ENCODE measurements at regions not wholly inside any gene's neighbourhood (a gene's known extent, or its start where the extent isn't known, plus 50 kb on each side); places are given as distances from the start of the nearest gene placed in this dataset.
"Not testable (repeated sequence)": the region's sequence is repeated elsewhere in the genome, so short reads cannot be mapped to it uniquely, and the experiment has no call there.

- no peak for DNase-seq
Observed at GRCh38 chr2:175350105-175350504, 168.6 kb upstream of the ATP5MC3 start.

GRCh38 chr2:175342085-175342484 lies 160.6 kb upstream of the ATP5MC3 start:
- no peak for DNase-seq

GRCh38 chr2:175330195-175330594 lies 148.7 kb upstream of the ATP5MC3 start:
- DNase-seq, result no peak

- DNase-seq, result no peak
Observed at GRCh38 chr2:175326801-175327200, 145.3 kb upstream of the ATP5MC3 start.

- not testable (repeated sequence) for DNase-seq
Observed at GRCh38 chr2:175326164-175326563, 144.7 kb upstream of the ATP5MC3 start.

GRCh38 chr2:175323162-175323561 lies 141.7 kb upstream of the ATP5MC3 start:
- no peak for DNase-seq

- DNase-seq, result no peak
Observed at GRCh38 chr2:175318542-175318941, 137.0 kb upstream of the ATP5MC3 start.

GRCh38 chr2:175317751-175318150 lies 136.2 kb upstream of the ATP5MC3 start:
- no peak for DNase-seq

- no peak for DNase-seq
Observed at GRCh38 chr2:175312137-175312536, 130.6 kb upstream of the ATP5MC3 start.

- DNase-seq, result no peak
Observed at GRCh38 chr2:175310813-175311504, 129.4 kb upstream of the ATP5MC3 start.

- no peak for DNase-seq
Observed at GRCh38 chr2:175309799-175310198, 128.3 kb upstream of the ATP5MC3 start.

GRCh38 chr2:175308005-175308404 lies 126.5 kb upstream of the ATP5MC3 start:
- DNase-seq, result no peak

GRCh38 chr2:175304541-175304940 lies 123.0 kb upstream of the ATP5MC3 start:
- no peak for DNase-seq

- no peak for DNase-seq
Observed at GRCh38 chr2:175293776-175294175, 112.3 kb upstream of the ATP5MC3 start.

GRCh38 chr2:175293195-175293594 lies 111.7 kb upstream of the ATP5MC3 start:
- DNase-seq, result no peak

- DNase-seq, result no peak
Observed at GRCh38 chr2:175282886-175283285, 101.4 kb upstream of the ATP5MC3 start.

- DNase-seq, result peak; percentile 6
Observed at GRCh38 chr2:175282300-175282699, 100.8 kb upstream of the ATP5MC3 start.

GRCh38 chr2:175277772-175278171 lies 96.3 kb upstream of the ATP5MC3 start:
- DNase-seq, result no peak

- no peak for DNase-seq
Observed at GRCh38 chr2:175275539-175275938, 94.0 kb upstream of the ATP5MC3 start.

GRCh38 chr2:175259164-175259563 lies 77.7 kb upstream of the ATP5MC3 start:
- DNase-seq, result no peak

GRCh38 chr2:175256806-175257585 lies 75.5 kb upstream of the ATP5MC3 start:
- DNase-seq, result no peak

- DNase-seq, result not testable (repeated sequence)
Observed at GRCh38 chr2:175256391-175256790, 74.9 kb upstream of the ATP5MC3 start.

- no peak for DNase-seq
Observed at GRCh38 chr2:175253871-175254270, 72.4 kb upstream of the ATP5MC3 start.
